Neuronal stem cell (in vitro differentiated cells): ENCODE measurements at regions not wholly inside any gene's neighbourhood (a gene's known extent, or its start where the extent isn't known, plus 50 kb on each side); places are given as distances from the start of the nearest gene placed in this dataset.

Experiments used
- DNase-seq: peaks from one replicate; pipeline ENCODE4 v3.0.0-alpha.2; 2013; ENCODE audit warnings: low spot score
- H2AFZ ChIP-seq: one replicate; pipeline ENCODE4 v1.6.1; 2013; ENCODE audit warnings: mild to moderate bottlenecking, low read length, inconsistent platforms
- H2AK5ac ChIP-seq: 2 replicates; pipeline ENCODE4 v1.6.1; 2013; ENCODE audit warnings: low read depth, mild to moderate bottlenecking, inconsistent platforms, low read length, moderate library complexity, mixed read lengths
- H2BK120ac ChIP-seq: 2 replicates; pipeline ENCODE4 v1.6.1; 2013; ENCODE audit warnings: low read depth, mild to moderate bottlenecking, inconsistent platforms, low read length, moderate library complexity, mixed read lengths
- H2BK12ac ChIP-seq: one replicate; pipeline ENCODE4 v1.6.1; 2013; ENCODE audit warnings: low read length, inconsistent platforms
- H2BK15ac ChIP-seq: 2 replicates; pipeline ENCODE4 v1.6.1; 2013; ENCODE audit warnings: mild to moderate bottlenecking, low read length, inconsistent platforms, mixed read lengths
- H2BK5ac ChIP-seq: one replicate; pipeline ENCODE4 v1.6.1; 2013; ENCODE audit warnings: inconsistent platforms, mild to moderate bottlenecking, low read length, moderate library complexity
- H3K14ac ChIP-seq: one replicate; pipeline ENCODE4 v1.6.1; 2013; ENCODE audit warnings: low read length, inconsistent platforms
- H3K18ac ChIP-seq: 2 replicates; pipeline ENCODE4 v1.6.1; 2013; ENCODE audit warnings: low read length, inconsistent platforms
- H3K23ac ChIP-seq: 2 replicates; pipeline ENCODE4 v1.6.1; 2013; ENCODE audit warnings: low read depth, mild to moderate bottlenecking, mixed read lengths, low read length, inconsistent platforms; ENCODE audit not compliant: poor library complexity
- H3K27ac ChIP-seq: replicated peaks from 3 replicates; pipeline ENCODE4 v1.5.1; 2013; ENCODE audit warnings: low read length, inconsistent platforms
- H3K27me3 ChIP-seq, 3 experiments: 2 replicates each; pipeline ENCODE4 v1.6.1; 2013; ENCODE audit warnings: low read length in 3 of 3, mild to moderate bottlenecking in 2 of 3, inconsistent platforms in 1 of 3, low read depth in 1 of 3, mixed read lengths in 1 of 3, moderate library complexity in 1 of 3; ENCODE audit not compliant: control insufficient read depth in 3 of 3, insufficient read depth in 3 of 3
- H3K36me3 ChIP-seq, 2 donors: replicated peaks in 1 of 2; 2 replicates each; pipeline ENCODE4 v1.6.1; 2013; ENCODE audit warnings: low read length in 2 of 2; ENCODE audit not compliant: control insufficient read depth in 2 of 2, insufficient read depth in 2 of 2
- H3K4ac ChIP-seq: 2 replicates; pipeline ENCODE4 v1.6.1; 2013; ENCODE audit warnings: inconsistent platforms, mild to moderate bottlenecking, low read length, moderate library complexity
- H3K4me1 ChIP-seq, 2 donors: 1 replicate in 1 of 2; 2 replicates in 1 of 2; pipeline ENCODE4 v1.6.1; 2013; ENCODE audit warnings: low read length in 2 of 2, low read depth in 1 of 2; ENCODE audit not compliant: control insufficient read depth in 2 of 2, insufficient read depth in 1 of 2
- H3K4me2 ChIP-seq: one replicate; pipeline ENCODE4 v1.6.1; 2013; ENCODE audit warnings: mild to moderate bottlenecking, low read length, inconsistent platforms; ENCODE audit not compliant: insufficient read depth, poor library complexity, severe bottlenecking
- H3K4me3 ChIP-seq, 2 donors: 2 replicates each; pipeline ENCODE4 v1.5.1; 2013; ENCODE audit warnings: low read length in 2 of 2, mild to moderate bottlenecking in 2 of 2, inconsistent platforms in 1 of 2, moderate library complexity in 1 of 2
- H3K79me1 ChIP-seq: one replicate; pipeline ENCODE4 v1.6.1; 2013; ENCODE audit warnings: low read depth, mild to moderate bottlenecking, inconsistent platforms, low read length, moderate library complexity
- H3K9ac ChIP-seq: one replicate; pipeline ENCODE4 v1.6.1; 2013; ENCODE audit warnings: mild to moderate bottlenecking, low read depth, low read length, inconsistent platforms; ENCODE audit not compliant: poor library complexity
- H3K9me3 ChIP-seq, 2 donors: replicated peaks in 1 of 2; 2 replicates each; pipeline versions ENCODE3 to v1.6.1; 2013; ENCODE audit warnings: low read length in 2 of 2, mild to moderate bottlenecking in 2 of 2, inconsistent platforms in 1 of 2, low read depth in 1 of 2, mixed read lengths in 1 of 2, moderate library complexity in 1 of 2; ENCODE audit not compliant: control insufficient read depth in 2 of 2, insufficient read depth in 1 of 2
- H4K8ac ChIP-seq: one replicate; pipeline ENCODE4 v1.6.1; 2013; ENCODE audit warnings: low read depth, mild to moderate bottlenecking, inconsistent platforms, low read length, moderate library complexity
- H4K91ac ChIP-seq: one replicate; pipeline ENCODE4 v1.6.1; 2013; ENCODE audit warnings: low read length, low read depth, mild to moderate bottlenecking, inconsistent platforms; ENCODE audit not compliant: poor library complexity
- WGBS, 2 donors: extraction: QIAGEN DNeasy Blood & Tissue Kit; methylation state at CpG; one replicate each; pipeline ENCODE4 v1.1.7; 2013; ENCODE audit warnings: missing lambda C conversion rate in 2 of 2, mixed read lengths in 1 of 2; ENCODE audit not compliant: insufficient read length in 2 of 2, insufficient replicate concordance in 1 of 2; ENCODE audit errors: extremely low coverage in 2 of 2; 5-methylcytosine and 5-hydroxymethylcytosine counted together

- Histone ChIP-seq H3K4ac (no peak overlapping the region), H2BK5ac (no peak overlapping the region), H3K4me3 (no peak overlapping the region), H3K27ac (no peak overlapping the region), H3K18ac (no peak overlapping the region), H3K9me3 (peaks cover 0 to 8% of the 10 kb centered on the region in 2 donors), H3K23ac (no peak overlapping the region), H3K79me1 (no peaks in the 10 kb centered on the region), H3K4me2 (no peak overlapping the region), H3K4me1 (peaks cover 0 to 9% of the 10 kb centered on the region in 2 donors), H2BK15ac (no peak overlapping the region), H3K14ac (no peak overlapping the region), H2AFZ (no peak overlapping the region), H3K27me3 (no peaks in the 10 kb centered on the region), H2BK120ac (no peak overlapping the region), H2BK12ac (no peak overlapping the region), H4K8ac (no peak overlapping the region), H4K91ac (no peak overlapping the region), H3K9ac (no peak overlapping the region), H2AK5ac (no peak overlapping the region), H3K36me3 (no peaks in the 10 kb centered on the region)
- no CpG with 5 or more reads among the region's 2 CpGs for WGBS, 2 donors
- no peak for DNase-seq
Measured at GRCh38 chr6:132058975-132059374, 107.8 kb upstream of the CCN2 start.

DNA sequence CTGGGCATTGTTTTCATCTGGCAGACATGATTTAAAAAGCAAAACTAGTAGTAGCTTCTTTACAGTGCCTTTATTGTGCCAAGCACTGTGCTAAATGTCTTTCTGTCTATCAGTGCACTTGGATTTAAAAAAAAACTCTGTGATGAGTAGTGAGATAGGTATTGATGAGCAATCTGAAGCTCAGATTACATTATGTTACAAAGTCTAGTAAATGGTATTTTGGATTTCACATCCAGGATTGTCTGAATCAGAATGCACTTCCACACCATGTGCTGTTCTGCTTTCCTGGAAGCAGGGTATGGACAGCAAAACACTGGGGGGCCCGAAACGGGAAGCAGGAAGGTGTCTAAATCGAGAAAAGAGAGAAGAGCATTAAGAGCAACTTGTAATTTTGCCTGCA, 103.4 kb upstream of the CCN2 start:
- Histone ChIP-seq H3K27ac (no peak overlapping the region), H4K91ac (no peak overlapping the region), H3K4me1 (no peaks in the 10 kb centered on the region), H2AFZ (no peak overlapping the region), H3K36me3 (no peaks in the 10 kb centered on the region), H3K79me1 (no peaks in the 10 kb centered on the region), H3K4me3 (no peak overlapping the region), H2BK15ac (no peak overlapping the region), H3K27me3 (no peaks in the 10 kb centered on the region), H2BK12ac (no peak overlapping the region), H3K18ac (no peak overlapping the region), H3K9ac (no peak overlapping the region), H3K9me3 (peaks cover 0 to 8% of the 10 kb centered on the region in 2 donors), H2BK120ac (no peak overlapping the region), H2BK5ac (no peak overlapping the region), H3K14ac (no peak overlapping the region), H2AK5ac (no peak overlapping the region), H3K4me2 (no peak overlapping the region), H4K8ac (no peak overlapping the region), H3K23ac (no peak overlapping the region), H3K4ac (no peak overlapping the region)
- WGBS, 2 donors = no CpG with 5 or more reads among the region's 3 CpGs
- no peak for DNase-seq

- H2BK120ac ChIP-seq = no peak overlapping the region
- H3K9ac ChIP-seq = no peak overlapping the region
- no peak overlapping the region for H2AFZ ChIP-seq
- H3K14ac ChIP-seq = no peak overlapping the region
- peaks cover 0 to 9% of the 10 kb centered on the region in 2 donors for H3K9me3 ChIP-seq
- no peak overlapping the region for H2BK12ac ChIP-seq
- no peak overlapping the region for H2BK15ac ChIP-seq
- no peak overlapping the region for H3K4me3 ChIP-seq
- no peak overlapping the region for H3K27ac ChIP-seq
- H4K8ac ChIP-seq = no peak overlapping the region
- no peak overlapping the region for H3K23ac ChIP-seq
- H2BK5ac ChIP-seq = no peak overlapping the region
- no peaks in the 10 kb centered on the region for H3K79me1 ChIP-seq
- H3K18ac ChIP-seq = no peak overlapping the region
- no peaks in the 10 kb centered on the region for H3K4me1 ChIP-seq
- no peaks in the 10 kb centered on the region for H3K27me3 ChIP-seq
- H3K4ac ChIP-seq = no peak overlapping the region
- H2AK5ac ChIP-seq = no peak overlapping the region
- no peaks in the 10 kb centered on the region for H3K36me3 ChIP-seq
- no peak overlapping the region for H3K4me2 ChIP-seq
- WGBS, 2 donors = no CpG with 5 or more reads among the region's 2 CpGs
- H4K91ac ChIP-seq = no peak overlapping the region
- no peak for DNase-seq
Measured at GRCh38 chr6:132053511-132053910, 102.3 kb upstream of the CCN2 start.

- Histone ChIP-seq H3K18ac (no peak overlapping the region), H3K79me1 (no peaks in the 10 kb centered on the region), H3K27me3 (no peaks in the 10 kb centered on the region), H2BK12ac (no peak overlapping the region), H2AFZ (no peak overlapping the region), H3K9ac (no peak overlapping the region), H3K14ac (no peak overlapping the region), H3K9me3 (peaks cover 0 to 12% of the 10 kb centered on the region in 2 donors), H2BK15ac (no peak overlapping the region), H4K8ac (no peak overlapping the region), H2BK120ac (no peak overlapping the region), H3K4me1 (no peaks in the 10 kb centered on the region), H2AK5ac (no peak overlapping the region), H3K27ac (no peak overlapping the region), H3K23ac (no peak overlapping the region), H2BK5ac (no peak overlapping the region), H3K36me3 (no peaks in the 10 kb centered on the region), H3K4me2 (no peak overlapping the region), H3K4me3 (no peak overlapping the region), H4K91ac (no peak overlapping the region), H3K4ac (no peak overlapping the region)
- DNase-seq = no peak
- no CpG with 5 or more reads among the region's 1 CpG for WGBS, 2 donors
Measured at GRCh38 chr6:132052096-132052495, 100.9 kb upstream of the CCN2 start.
